ENCODE measurements at regions not wholly inside any gene's neighbourhood (a gene's known extent, or its start where the extent isn't known, plus 50 kb on each side); places are given as distances from the start of the nearest gene placed in this dataset.
"Not testable (repeated sequence)": the region's sequence is repeated elsewhere in the genome, so short reads cannot be mapped to it uniquely, and the experiment has no call there.

- 91 to 92% methylated on average over 2 of the region's 2 CpGs for WGBS, 2 experiments
- no peak overlapping the region for H3K27ac ChIP-seq (ENCODE audit: insufficient read depth, low read depth, low read length, poor library complexity, severe bottlenecking)
- no peaks in the 10 kb centered on the region for H3K27me3 ChIP-seq (ENCODE audit: control insufficient read depth, insufficient read depth, low read length, poor library complexity, severe bottlenecking)
- no peaks in the 10 kb centered on the region for H3K4me1 ChIP-seq (ENCODE audit: control insufficient read depth, insufficient read depth, low read length)
- H3K9me3 ChIP-seq (ENCODE audit: control insufficient read depth, low read length) = no peaks in the 10 kb centered on the region
- no peak overlapping the region for H3K4me3 ChIP-seq (ENCODE audit: insufficient read depth, low read depth, low read length)
- H3K36me3 ChIP-seq (ENCODE audit: control insufficient read depth, insufficient read depth, low read length) = no peaks in the 10 kb centered on the region
Observed at GRCh38 chr17:71769850-71770249, 351.0 kb upstream of the SOX9 start.

DNA sequence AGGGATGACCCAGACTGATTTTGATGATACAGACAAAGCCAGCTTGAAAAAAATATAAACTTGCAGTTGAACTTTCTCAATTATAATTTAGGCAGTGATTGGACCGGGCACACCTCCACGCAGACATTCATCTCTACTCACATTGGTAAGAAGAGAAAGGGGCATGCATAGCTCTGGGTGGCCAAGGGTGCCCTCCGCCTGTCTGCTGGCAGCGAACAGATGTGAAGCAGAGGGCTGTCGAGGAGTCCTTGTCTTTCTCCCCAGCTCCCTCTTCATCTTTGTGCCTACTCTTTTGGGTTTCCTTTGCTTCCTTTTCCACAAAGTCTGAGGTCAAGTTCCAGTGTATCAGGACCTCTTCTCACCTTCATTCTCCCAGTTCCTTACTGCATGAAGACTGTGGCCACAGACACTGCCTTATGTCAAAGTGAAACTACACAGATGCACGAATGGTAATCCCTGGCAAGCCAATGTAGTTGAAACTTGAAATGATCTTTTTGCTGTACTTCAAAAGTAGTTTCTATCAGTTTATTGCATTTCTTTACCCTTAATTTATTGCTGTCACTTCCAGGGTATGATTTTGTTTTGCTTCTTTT lies 343.7 kb upstream of the SOX9 start:
- Histone ChIP-seq H3K9me3 (ENCODE audit: control insufficient read depth, low read length) (no peaks in the 10 kb centered on the region), H3K27me3 (ENCODE audit: control insufficient read depth, insufficient read depth, low read length, poor library complexity, severe bottlenecking) (no peaks in the 10 kb centered on the region), H3K27ac (ENCODE audit: insufficient read depth, low read depth, low read length, poor library complexity, severe bottlenecking) (no peak overlapping the region), H3K4me3 (ENCODE audit: insufficient read depth, low read depth, low read length) (no peak overlapping the region), H3K36me3 (ENCODE audit: control insufficient read depth, insufficient read depth, low read length) (no peaks in the 10 kb centered on the region), H3K4me1 (ENCODE audit: control insufficient read depth, insufficient read depth, low read length) (no peaks in the 10 kb centered on the region)
- 95% methylated on average over 5 to 6 of the region's 6 CpGs for WGBS, 2 experiments

- H3K4me3 ChIP-seq (ENCODE audit: insufficient read depth, low read depth, low read length) = no peak overlapping the region
- H3K27ac ChIP-seq (ENCODE audit: insufficient read depth, low read depth, low read length, poor library complexity, severe bottlenecking) = no peak overlapping the region
- no peaks in the 10 kb centered on the region for H3K9me3 ChIP-seq (ENCODE audit: control insufficient read depth, low read length)
- H3K36me3 ChIP-seq (ENCODE audit: control insufficient read depth, insufficient read depth, low read length) = no peaks in the 10 kb centered on the region
- no peaks in the 10 kb centered on the region for H3K4me1 ChIP-seq (ENCODE audit: control insufficient read depth, insufficient read depth, low read length)
- WGBS, 2 experiments = 93 to 98% methylated on average over 3 of the region's 3 CpGs
- H3K27me3 ChIP-seq (ENCODE audit: control insufficient read depth, insufficient read depth, low read length, poor library complexity, severe bottlenecking) = no peaks in the 10 kb centered on the region
Observed at GRCh38 chr17:71779482-71779881, 341.3 kb upstream of the SOX9 start.

DNA sequence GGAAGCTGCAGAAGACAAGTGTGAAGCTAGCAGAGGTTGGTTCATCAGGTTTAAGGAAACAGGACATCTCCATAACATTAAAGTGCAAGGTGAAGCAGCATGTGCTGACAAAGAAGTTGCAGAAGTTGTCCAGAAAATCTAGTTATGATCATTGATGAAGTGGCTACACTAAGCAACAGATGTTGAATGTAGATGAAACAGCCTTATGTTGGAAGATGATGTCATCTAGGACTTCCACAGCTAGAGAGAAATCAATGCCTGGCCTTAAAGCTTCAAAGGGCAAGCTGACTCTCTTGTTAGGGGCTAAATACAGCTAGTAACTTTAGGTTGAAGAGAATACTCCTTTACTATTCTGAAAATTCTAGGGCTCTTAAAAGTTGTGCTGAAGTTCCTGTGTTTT lies 340.2 kb upstream of the SOX9 start:
- no peaks in the 10 kb centered on the region for H3K9me3 ChIP-seq (ENCODE audit: control insufficient read depth, low read length)

GRCh38 chr17:71782021-71782420 lies 338.8 kb upstream of the SOX9 start:
- H3K4me1 ChIP-seq (ENCODE audit: control insufficient read depth, insufficient read depth, low read length); H3K4me3 ChIP-seq (ENCODE audit: insufficient read depth, low read depth, low read length); H3K27ac ChIP-seq (ENCODE audit: insufficient read depth, low read depth, low read length, poor library complexity, severe bottlenecking); H3K27me3 ChIP-seq (ENCODE audit: control insufficient read depth, insufficient read depth, low read length, poor library complexity, severe bottlenecking); H3K36me3 ChIP-seq (ENCODE audit: control insufficient read depth, insufficient read depth, low read length); H3K9me3 ChIP-seq (ENCODE audit: control insufficient read depth, low read length): not testable (repeated sequence)
- 91% methylated on average over 8 of the region's 8 CpGs for WGBS, 2 experiments

More for the DNA sequence above, 340.2 kb upstream of the SOX9 start:
- Histone ChIP-seq H3K4me1 (ENCODE audit: control insufficient read depth, insufficient read depth, low read length) (no peaks in the 10 kb centered on the region), H3K4me3 (ENCODE audit: insufficient read depth, low read depth, low read length) (no peak overlapping the region), H3K36me3 (ENCODE audit: control insufficient read depth, insufficient read depth, low read length) (no peaks in the 10 kb centered on the region), H3K27me3 (ENCODE audit: control insufficient read depth, insufficient read depth, low read length, poor library complexity, severe bottlenecking) (no peaks in the 10 kb centered on the region), H3K27ac (ENCODE audit: insufficient read depth, low read depth, low read length, poor library complexity, severe bottlenecking) (no peak overlapping the region)

DNA sequence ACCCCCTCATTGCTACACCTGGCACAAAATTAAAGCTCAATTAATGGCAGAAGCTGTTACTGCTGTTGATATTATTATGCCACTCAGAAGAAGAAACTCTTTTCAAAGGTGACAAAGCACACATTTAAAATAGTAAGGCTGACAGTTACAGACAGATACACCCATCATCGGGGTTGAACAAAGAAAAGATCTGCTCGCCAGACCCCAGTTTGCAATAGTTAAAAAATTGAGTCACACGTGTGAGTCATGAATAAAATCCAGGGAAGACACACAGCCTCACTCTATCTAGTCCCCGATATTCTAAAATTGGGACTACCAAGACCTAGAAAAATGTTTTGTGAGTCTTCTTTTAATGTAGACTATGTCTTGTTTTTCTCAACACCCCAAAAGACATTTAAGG lies 330.0 kb upstream of the SOX9 start:
- Histone ChIP-seq H3K4me3 (ENCODE audit: insufficient read depth, low read depth, low read length) (no peak overlapping the region), H3K36me3 (ENCODE audit: control insufficient read depth, insufficient read depth, low read length) (no peaks in the 10 kb centered on the region), H3K27me3 (ENCODE audit: control insufficient read depth, insufficient read depth, low read length, poor library complexity, severe bottlenecking) (no peaks in the 10 kb centered on the region), H3K27ac (ENCODE audit: insufficient read depth, low read depth, low read length, poor library complexity, severe bottlenecking) (no peak overlapping the region), H3K9me3 (ENCODE audit: control insufficient read depth, low read length) (no peaks in the 10 kb centered on the region), H3K4me1 (ENCODE audit: control insufficient read depth, insufficient read depth, low read length) (no peaks in the 10 kb centered on the region)
- WGBS, 2 experiments = 96 to 97% methylated on average over 4 of the region's 4 CpGs

- Histone ChIP-seq H3K27ac (ENCODE audit: insufficient read depth, low read depth, low read length, poor library complexity, severe bottlenecking) (no peak overlapping the region), H3K4me3 (ENCODE audit: insufficient read depth, low read depth, low read length) (no peak overlapping the region), H3K9me3 (ENCODE audit: control insufficient read depth, low read length) (no peaks in the 10 kb centered on the region), H3K27me3 (ENCODE audit: control insufficient read depth, insufficient read depth, low read length, poor library complexity, severe bottlenecking) (no peaks in the 10 kb centered on the region), H3K4me1 (ENCODE audit: control insufficient read depth, insufficient read depth, low read length) (no peaks in the 10 kb centered on the region), H3K36me3 (ENCODE audit: control insufficient read depth, insufficient read depth, low read length) (no peaks in the 10 kb centered on the region)
- WGBS, 2 experiments = 91 to 94% methylated on average over 4 of the region's 4 CpGs
Observed at GRCh38 chr17:71791311-71791710, 329.5 kb upstream of the SOX9 start.

GRCh38 chr17:71792966-71793365 lies 327.9 kb upstream of the SOX9 start:
- Histone ChIP-seq H3K27me3 (ENCODE audit: control insufficient read depth, insufficient read depth, low read length, poor library complexity, severe bottlenecking) (no peaks in the 10 kb centered on the region), H3K27ac (ENCODE audit: insufficient read depth, low read depth, low read length, poor library complexity, severe bottlenecking) (no peak overlapping the region), H3K9me3 (ENCODE audit: control insufficient read depth, low read length) (no peaks in the 10 kb centered on the region), H3K4me3 (ENCODE audit: insufficient read depth, low read depth, low read length) (no peak overlapping the region), H3K36me3 (ENCODE audit: control insufficient read depth, insufficient read depth, low read length) (no peaks in the 10 kb centered on the region), H3K4me1 (ENCODE audit: control insufficient read depth, insufficient read depth, low read length) (no peaks in the 10 kb centered on the region)
- WGBS, 2 experiments = 74% methylated on average over 6 of the region's 7 CpGs

- Histone ChIP-seq H3K36me3 (ENCODE audit: control insufficient read depth, insufficient read depth, low read length) (no peaks in the 10 kb centered on the region), H3K27ac (ENCODE audit: insufficient read depth, low read depth, low read length, poor library complexity, severe bottlenecking) (no peak overlapping the region), H3K9me3 (ENCODE audit: control insufficient read depth, low read length) (no peaks in the 10 kb centered on the region), H3K27me3 (ENCODE audit: control insufficient read depth, insufficient read depth, low read length, poor library complexity, severe bottlenecking) (no peaks in the 10 kb centered on the region), H3K4me1 (ENCODE audit: control insufficient read depth, insufficient read depth, low read length) (no peaks in the 10 kb centered on the region), H3K4me3 (ENCODE audit: insufficient read depth, low read depth, low read length) (no peak overlapping the region)
- WGBS, 2 experiments = 93% methylated on average over 2 of the region's 2 CpGs
Observed at GRCh38 chr17:71793518-71793917, 327.3 kb upstream of the SOX9 start.

- no peaks in the 10 kb centered on the region for H3K9me3 ChIP-seq (ENCODE audit: control insufficient read depth, low read length)
- H3K27me3 ChIP-seq (ENCODE audit: control insufficient read depth, insufficient read depth, low read length, poor library complexity, severe bottlenecking) = no peaks in the 10 kb centered on the region
- H3K4me3 ChIP-seq (ENCODE audit: insufficient read depth, low read depth, low read length) = no peak overlapping the region
- H3K36me3 ChIP-seq (ENCODE audit: control insufficient read depth, insufficient read depth, low read length) = no peaks in the 10 kb centered on the region
- no peak overlapping the region for H3K27ac ChIP-seq (ENCODE audit: insufficient read depth, low read depth, low read length, poor library complexity, severe bottlenecking)
- H3K4me1 ChIP-seq (ENCODE audit: control insufficient read depth, insufficient read depth, low read length) = no peaks in the 10 kb centered on the region
- 91 to 92% methylated on average over 2 of the region's 2 CpGs for WGBS, 2 experiments
Observed at GRCh38 chr17:71798701-71799100, 322.1 kb upstream of the SOX9 start.

GRCh38 chr17:71799657-71800056 lies 321.2 kb upstream of the SOX9 start:
- Histone ChIP-seq H3K4me1 (ENCODE audit: control insufficient read depth, insufficient read depth, low read length) (no peaks in the 10 kb centered on the region), H3K4me3 (ENCODE audit: insufficient read depth, low read depth, low read length) (no peak overlapping the region), H3K36me3 (ENCODE audit: control insufficient read depth, insufficient read depth, low read length) (no peaks in the 10 kb centered on the region), H3K27ac (ENCODE audit: insufficient read depth, low read depth, low read length, poor library complexity, severe bottlenecking) (no peak overlapping the region), H3K9me3 (ENCODE audit: control insufficient read depth, low read length) (no peaks in the 10 kb centered on the region), H3K27me3 (ENCODE audit: control insufficient read depth, insufficient read depth, low read length, poor library complexity, severe bottlenecking) (no peaks in the 10 kb centered on the region)
- WGBS, 2 experiments = 100% methylated on average over 3 of the region's 3 CpGs

Data from ectodermal cell (in vitro differentiated cells).